Bronchial epithelial cell (primary cell): ENCODE measurements at regions not wholly inside any gene's neighbourhood (a gene's known extent, or its start where the extent isn't known, plus 50 kb on each side); places are given as distances from the start of the nearest gene placed in this dataset.

Experiments used
- DNase-seq: peaks from one replicate; pipeline ENCODE4 v3.0.0-alpha.2; 2010; ENCODE audit warnings: low read depth
- FAIRE-seq: peaks from 2 replicates; lab custom pipeline; 2011; peaks lifted over from hg19 to GRCh38; lab: Jason Lieb, UNC
- H3K27me3 ChIP-seq: 2 replicates; pipeline ENCODE4 v1.5.1; 2011; ENCODE audit warnings: low read length; ENCODE audit not compliant: control insufficient read depth, insufficient read depth
- H3K36me3 ChIP-seq: 2 replicates; pipeline ENCODE4 v1.5.1; 2011; ENCODE audit warnings: low read length; ENCODE audit not compliant: control insufficient read depth, insufficient read depth
- H3K4me3 ChIP-seq: 2 replicates; pipeline ENCODE4 v1.5.1; 2011; ENCODE audit warnings: mild to moderate bottlenecking, low read depth, low read length, control low read depth
- CTCF ChIP-seq: IDR thresholded peaks from 2 replicates; pipeline ENCODE4 v1.5.1; 2011; ENCODE audit warnings: mild to moderate bottlenecking, moderate library complexity, low read length, control low read depth, inconsistent platforms; ENCODE audit not compliant: insufficient read depth, severe bottlenecking

GRCh38 chr21:20800106-20800505, 198.1 kb upstream of the NCAM2 start:
- DNase-seq: no peak
- no peak for FAIRE-seq

GRCh38 chr21:20802201-20802600, 196.0 kb upstream of the NCAM2 start:
- FAIRE-seq: no peak
- H3K4me3 ChIP-seq: no peak overlapping the region
- no peak for DNase-seq
- TF ChIP-seq CTCF: no peak
- no peaks in the 10 kb centered on the region for H3K27me3 ChIP-seq
- H3K36me3 ChIP-seq: no peaks in the 10 kb centered on the region

More at GRCh38 chr21:20800106-20800505, 198.1 kb upstream of the NCAM2 start:
- H3K27me3 ChIP-seq: no peaks in the 10 kb centered on the region
- TF ChIP-seq CTCF: no peak
- no peaks in the 10 kb centered on the region for H3K36me3 ChIP-seq
- H3K4me3 ChIP-seq: no peak overlapping the region

GRCh38 chr21:20802631-20803260, 195.5 kb upstream of the NCAM2 start:
- no peak overlapping the region for H3K4me3 ChIP-seq
- no peaks in the 10 kb centered on the region for H3K27me3 ChIP-seq
- no peaks in the 10 kb centered on the region for H3K36me3 ChIP-seq
- TF ChIP-seq CTCF: no peak
- FAIRE-seq (no peak), DNase-seq (no peak)

- no peak for TF ChIP-seq CTCF
- FAIRE-seq (no peak), DNase-seq (no peak)
- Histone ChIP-seq H3K36me3 (no peaks in the 10 kb centered on the region), H3K4me3 (no peak overlapping the region), H3K27me3 (no peaks in the 10 kb centered on the region)
These were observed 186.5 kb upstream of the NCAM2 start for GRCh38 chr21:20811702-20812101.

- Histone ChIP-seq H3K36me3 (no peaks in the 10 kb centered on the region), H3K27me3 (no peaks in the 10 kb centered on the region), H3K4me3 (no peak overlapping the region)
- FAIRE-seq (no peak), DNase-seq (no peak)
- TF ChIP-seq CTCF: no peak
These were observed 184.1 kb upstream of the NCAM2 start for GRCh38 chr21:20814090-20814489.

GRCh38 chr21:20822666-20823065, 175.5 kb upstream of the NCAM2 start:
- Histone ChIP-seq H3K4me3 (no peak overlapping the region), H3K36me3 (no peaks in the 10 kb centered on the region), H3K27me3 (no peaks in the 10 kb centered on the region)
- TF ChIP-seq CTCF: no peak
- FAIRE-seq (no peak), DNase-seq (no peak)
